Sigmoid colon (tissue), 4 donors: ENCODE measurements at regions not wholly inside any gene's neighbourhood (a gene's known extent, or its start where the extent isn't known, plus 50 kb on each side); places are given as distances from the start of the nearest gene placed in this dataset.

Source experiments
- POLR2A ChIP-seq, 2 donors: fragments of 450-650 bp; IDR thresholded peaks; one replicate each; pipeline ENCODE4 v1.6.1; 2016; ENCODE audit warnings: antibody characterized with exemption in 2 of 2, mild to moderate bottlenecking in 2 of 2, moderate library complexity in 2 of 2
- POLR2AphosphoS5 ChIP-seq, 4 donors: sonication (generic); formaldehyde crosslinking; IDR thresholded peaks; one replicate each; pipeline ENCODE4 v1.6.1; 2017; ENCODE audit warnings: antibody characterized with exemption in 4 of 4
- TF ChIP-seq, protein P1 (sequence below), 4 experiments: fragments of 450-650 bp in 3 of 4; fragments of 200-600 bp in 1 of 4; IDR thresholded peaks; one replicate each; pipeline ENCODE4 v1.5.1; 2016 to 2019; ENCODE audit warnings: antibody characterized with exemption in 4 of 4, mild to moderate bottlenecking in 3 of 4, moderate library complexity in 2 of 4

DNA sequence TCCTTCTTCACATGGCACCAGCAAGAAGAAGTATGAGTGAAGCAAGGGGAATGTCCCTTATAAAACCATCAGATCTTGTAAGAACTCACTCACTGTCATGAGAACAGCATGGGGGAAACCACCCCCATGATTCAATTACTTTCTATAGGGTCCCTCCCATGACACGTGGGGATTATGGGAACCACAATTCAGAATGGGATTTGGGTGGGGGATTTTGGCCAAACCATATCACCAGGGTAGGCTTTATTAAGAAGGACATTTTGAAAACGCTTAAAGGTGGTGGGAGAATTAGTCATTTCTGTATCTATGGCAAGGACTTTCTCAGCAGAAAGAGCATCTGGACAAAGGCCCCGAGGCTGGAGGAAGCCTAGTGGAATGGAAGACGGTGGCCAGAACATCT, 100.2 kb upstream of the ADAMTS16 start:
- no peak for TF ChIP-seq POLR2A (IDR thresholded peaks at IDR 0.05)
- TF ChIP-seq, protein P1, sequence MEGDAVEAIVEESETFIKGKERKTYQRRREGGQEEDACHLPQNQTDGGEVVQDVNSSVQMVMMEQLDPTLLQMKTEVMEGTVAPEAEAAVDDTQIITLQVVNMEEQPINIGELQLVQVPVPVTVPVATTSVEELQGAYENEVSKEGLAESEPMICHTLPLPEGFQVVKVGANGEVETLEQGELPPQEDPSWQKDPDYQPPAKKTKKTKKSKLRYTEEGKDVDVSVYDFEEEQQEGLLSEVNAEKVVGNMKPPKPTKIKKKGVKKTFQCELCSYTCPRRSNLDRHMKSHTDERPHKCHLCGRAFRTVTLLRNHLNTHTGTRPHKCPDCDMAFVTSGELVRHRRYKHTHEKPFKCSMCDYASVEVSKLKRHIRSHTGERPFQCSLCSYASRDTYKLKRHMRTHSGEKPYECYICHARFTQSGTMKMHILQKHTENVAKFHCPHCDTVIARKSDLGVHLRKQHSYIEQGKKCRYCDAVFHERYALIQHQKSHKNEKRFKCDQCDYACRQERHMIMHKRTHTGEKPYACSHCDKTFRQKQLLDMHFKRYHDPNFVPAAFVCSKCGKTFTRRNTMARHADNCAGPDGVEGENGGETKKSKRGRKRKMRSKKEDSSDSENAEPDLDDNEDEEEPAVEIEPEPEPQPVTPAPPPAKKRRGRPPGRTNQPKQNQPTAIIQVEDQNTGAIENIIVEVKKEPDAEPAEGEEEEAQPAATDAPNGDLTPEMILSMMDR (IDR thresholded peaks at IDR 0.05), result no peak
- TF ChIP-seq POLR2AphosphoS5 (IDR thresholded peaks at IDR 0.05), result no peak
